DMS153 treated with DMSO at 0.1 percent for 48 hours (cell line): ENCODE measurements at regions not wholly inside any gene's neighbourhood (a gene's known extent, or its start where the extent isn't known, plus 50 kb on each side); places are given as distances from the start of the nearest gene placed in this dataset.
"Not testable (repeated sequence)": the region's sequence is repeated elsewhere in the genome, so short reads cannot be mapped to it uniquely, and the experiment has no call there.

Source experiments
- DNase-seq: peaks from one replicate; lab custom pipeline; 2025; ENCODE audit not compliant: unreplicated experiment; lab: John Stamatoyannopoulos, UW

DNA sequence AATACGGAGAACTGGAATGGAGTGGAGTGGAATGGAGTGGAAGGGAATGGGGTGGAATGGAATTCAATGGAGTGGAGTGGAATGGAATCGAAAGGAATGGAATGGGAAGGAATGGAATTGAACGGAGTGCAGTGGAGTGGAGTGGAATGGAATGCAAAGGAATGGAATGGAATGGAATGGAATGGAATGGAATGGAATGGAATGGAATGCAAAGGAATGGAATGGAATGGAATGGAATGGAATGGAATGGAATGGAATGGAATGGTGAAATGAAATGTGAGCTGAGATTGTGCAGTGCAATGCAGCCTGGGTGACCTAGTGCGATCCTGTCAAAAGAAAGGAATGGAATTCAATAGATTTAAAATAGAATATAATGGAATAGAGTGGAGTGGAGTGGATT, 357.3 kb upstream of the WSB1 start:
- not testable (repeated sequence) for DNase-seq

DNA sequence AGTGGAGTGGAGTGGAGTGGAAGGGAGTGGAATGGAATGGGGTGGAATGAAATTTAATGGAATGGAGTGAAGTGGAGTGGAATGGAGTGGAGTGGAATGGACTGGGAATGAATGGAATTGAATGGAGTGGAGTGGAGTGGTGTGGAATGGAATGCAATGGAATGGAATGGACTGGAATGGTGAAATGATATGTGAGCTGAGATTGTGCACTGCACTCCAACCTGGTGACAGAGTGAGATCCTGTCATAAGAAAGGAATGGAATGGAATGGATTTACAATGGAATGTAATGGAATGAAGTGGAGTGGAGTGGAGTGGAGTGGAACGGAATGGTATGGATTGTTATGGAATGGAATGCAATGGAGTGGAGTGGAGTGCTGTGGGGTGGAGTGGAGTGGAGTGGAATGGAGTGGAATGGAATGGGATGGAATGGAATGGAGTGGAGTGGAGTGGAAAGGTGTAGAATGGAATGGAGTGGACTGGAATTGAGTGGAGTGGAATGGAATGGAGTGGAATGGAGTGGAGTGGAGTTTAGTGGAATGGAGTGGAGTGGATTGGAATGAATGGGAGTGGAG, 356.1 kb upstream of the WSB1 start:
- DNase-seq, result not testable (repeated sequence)

GRCh38 chr17:26939755-26940154, 354.2 kb upstream of the WSB1 start:
- DNase-seq, result not testable (repeated sequence)

DNA sequence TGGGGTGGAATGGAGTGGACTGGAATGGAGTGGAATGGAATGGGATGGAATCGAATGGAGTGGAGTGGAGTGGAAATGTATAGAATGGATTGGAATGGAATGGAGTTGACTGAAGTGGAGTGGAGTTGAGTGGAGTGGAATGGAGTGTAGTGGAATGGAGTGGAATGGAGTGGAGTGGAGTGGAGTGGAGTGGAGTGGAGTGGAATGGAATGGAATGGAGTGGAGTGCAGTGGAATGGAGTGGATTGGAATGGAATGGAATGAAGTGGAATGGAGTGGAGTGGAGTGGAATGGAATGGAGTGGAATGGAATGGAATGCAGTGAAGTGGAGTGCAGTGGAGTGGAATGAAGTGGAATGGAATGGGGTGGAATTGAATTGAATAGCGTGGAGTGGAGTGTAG, 353.3 kb upstream of the WSB1 start:
- DNase-seq, result not testable (repeated sequence)

DNA sequence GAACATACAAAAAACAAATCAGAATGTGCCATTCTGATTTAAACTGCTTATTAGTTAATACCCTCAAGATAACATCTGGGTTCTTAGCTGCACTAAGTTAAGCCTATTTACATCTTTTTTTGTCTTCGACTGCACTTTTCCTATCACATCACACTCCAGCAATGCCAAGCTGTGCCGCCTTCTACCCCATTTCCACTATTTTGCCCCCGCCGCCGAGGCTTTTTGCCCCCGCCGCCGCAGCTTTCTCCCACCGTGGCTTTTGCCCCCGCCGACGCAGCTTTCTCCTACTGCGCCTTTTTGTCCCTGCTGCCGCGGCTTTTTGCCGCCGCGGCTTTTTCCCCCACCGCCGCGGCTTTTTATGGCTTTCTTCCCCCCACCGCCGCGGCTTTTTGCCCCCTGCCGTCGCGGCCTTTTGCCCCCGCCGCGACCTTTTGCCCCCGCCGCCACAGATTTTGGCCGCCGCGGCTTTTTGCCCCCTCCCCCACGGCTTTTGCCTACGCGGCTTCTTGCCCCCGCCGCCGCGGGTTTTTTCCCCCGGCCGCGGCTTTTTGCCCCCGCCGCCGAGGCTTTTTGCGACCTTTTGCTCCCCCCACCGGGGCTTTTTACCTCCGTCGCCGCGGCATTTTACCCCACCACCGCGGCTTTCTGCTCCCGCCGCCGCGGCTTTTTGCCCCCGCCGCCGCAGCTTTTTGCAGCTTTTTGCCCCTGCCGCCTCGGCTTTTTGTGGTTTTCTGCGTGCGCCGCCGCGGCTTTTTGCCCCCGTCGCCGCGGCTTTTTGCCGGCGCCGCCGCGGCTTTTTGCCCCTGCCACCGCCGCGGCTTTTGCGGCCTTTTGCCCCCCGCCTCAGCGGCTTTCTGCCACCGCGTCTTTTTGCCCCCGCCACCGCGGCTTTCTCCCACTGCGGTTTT, 331.4 kb upstream of the WSB1 start:
- DNase-seq, result no peak

GRCh38 chr17:26963163-26963503, 330.8 kb upstream of the WSB1 start:
- no peak for DNase-seq

DNA sequence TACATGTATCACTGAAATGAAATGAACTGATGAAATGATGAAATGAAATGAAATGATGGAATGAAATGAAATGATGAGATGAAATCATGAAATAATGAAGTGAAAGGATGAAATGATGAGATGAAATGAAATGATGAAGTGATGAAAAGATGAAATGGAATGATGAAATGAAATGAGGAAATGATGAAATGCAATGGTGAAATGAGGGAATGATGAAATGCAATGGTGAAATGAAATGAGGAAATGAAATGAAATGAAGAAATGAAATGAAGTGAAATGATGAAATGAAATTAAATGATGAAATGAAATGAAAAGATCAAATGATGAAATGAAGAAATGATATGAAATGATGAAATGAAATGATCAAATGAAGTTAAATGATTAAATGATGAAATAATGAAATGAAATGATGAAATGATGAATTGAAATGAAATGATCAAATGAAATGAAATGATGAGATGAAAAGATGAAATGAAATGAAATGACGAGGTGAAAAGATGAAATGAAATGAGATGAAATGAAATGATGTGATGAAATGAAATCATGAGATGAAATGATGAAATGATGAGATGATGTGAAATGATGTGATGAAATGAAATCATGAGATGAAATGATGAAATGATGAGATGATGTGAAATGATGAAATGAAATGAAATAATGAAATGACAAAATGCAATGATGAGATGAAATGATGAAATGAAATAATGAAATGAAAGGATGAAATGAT, 327.9 kb upstream of the WSB1 start:
- DNase-seq, result not testable (repeated sequence)

DNA sequence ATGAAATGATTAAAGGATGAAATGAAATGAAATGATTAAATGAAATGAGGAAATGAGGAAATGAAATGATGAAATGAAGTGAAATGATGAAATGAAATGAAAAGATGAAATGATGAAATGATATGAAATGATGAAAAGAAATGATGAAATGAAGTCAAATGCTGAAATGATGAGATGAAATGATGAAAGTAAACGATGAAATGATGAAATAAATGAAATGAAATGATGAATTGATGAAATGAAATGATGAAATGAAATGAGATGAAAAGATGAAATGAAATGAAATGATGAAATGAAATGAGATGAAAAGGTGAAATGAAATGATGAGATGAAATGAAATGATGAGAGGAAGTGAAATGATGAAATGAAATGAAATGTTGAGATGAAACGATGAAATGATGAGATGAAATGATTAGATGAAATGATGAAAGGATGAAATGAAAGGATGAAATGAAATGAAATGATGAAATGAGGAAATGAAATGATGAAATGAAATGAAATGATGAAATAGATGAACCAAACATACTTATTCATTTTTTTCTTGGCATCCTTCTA, 327.2 kb upstream of the WSB1 start:
- not testable (repeated sequence) for DNase-seq

- DNase-seq, result not testable (repeated sequence)
Observed at GRCh38 chr17:26981845-26982425, 312.0 kb upstream of the WSB1 start.

- DNase-seq, result not testable (repeated sequence)
Observed at GRCh38 chr17:26982563-26982962, 311.4 kb upstream of the WSB1 start.

GRCh38 chr17:26987851-26988250, 306.1 kb upstream of the WSB1 start:
- DNase-seq, result not testable (repeated sequence)

DNA sequence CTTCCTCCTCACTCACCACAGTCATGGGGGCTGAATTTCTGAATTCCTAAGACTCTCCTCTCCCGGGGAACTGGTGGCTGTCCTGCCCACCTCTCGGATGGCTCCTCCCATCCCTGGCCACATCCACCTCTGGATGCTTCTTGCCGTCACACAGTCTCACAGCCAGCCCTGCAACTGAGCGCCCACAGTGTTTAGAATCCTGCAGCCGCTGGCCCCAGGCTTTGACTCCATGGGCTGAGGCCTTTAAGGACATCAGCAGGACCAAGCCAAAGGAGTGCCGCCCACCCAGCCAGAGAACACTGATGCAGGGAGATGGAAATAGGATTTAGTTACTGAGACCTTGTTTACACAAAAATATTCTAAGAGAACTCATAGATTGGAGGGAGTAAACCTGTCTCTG, 299.3 kb upstream of the WSB1 start:
- DNase-seq, result not testable (repeated sequence)

- DNase-seq, result not testable (repeated sequence)
Observed at GRCh38 chr17:26996146-26996916, 297.6 kb upstream of the WSB1 start.

GRCh38 chr17:27007734-27008531, 286.0 kb upstream of the WSB1 start:
- DNase-seq, result not testable (repeated sequence)

DNA sequence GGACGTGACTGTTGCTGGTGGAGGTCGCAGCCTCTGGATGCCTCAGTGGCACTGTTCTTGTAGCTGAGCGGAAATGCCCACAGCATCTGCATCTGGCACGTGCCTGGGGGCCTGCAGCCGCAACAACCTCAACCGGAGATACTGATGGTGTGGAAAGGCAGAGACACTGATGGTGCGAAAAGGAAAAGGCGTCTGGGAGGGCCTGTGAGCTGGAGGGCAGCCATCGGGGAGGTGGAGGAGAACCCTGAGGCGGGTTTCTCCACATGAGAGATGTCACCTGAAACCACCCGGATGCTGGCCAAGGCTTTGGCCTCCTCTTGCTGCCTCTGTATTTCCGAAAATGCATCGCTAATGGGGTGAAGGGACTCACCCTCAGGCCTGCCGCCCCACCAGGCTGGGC, 284.8 kb upstream of the WSB1 start:
- DNase-seq, result no peak

DNA sequence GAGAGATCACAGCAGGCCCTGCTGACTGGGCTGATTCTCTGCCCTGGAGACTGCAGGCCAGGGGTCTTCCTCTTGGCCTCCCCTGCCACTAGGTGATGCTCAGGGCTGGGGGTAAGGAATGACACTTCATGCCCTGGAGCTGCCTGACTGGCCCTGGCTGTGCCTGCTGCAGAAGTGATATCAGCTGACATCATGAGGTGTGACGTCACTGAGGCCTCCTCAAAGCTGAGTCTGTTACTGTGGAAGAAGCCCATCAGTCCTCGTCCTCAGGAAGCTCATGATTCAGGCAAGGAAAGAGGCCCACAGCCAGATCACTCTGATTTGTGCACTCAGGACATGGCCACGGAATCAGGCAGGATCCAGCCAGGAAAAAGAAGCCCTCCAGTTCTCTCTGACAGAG, 283.8 kb upstream of the WSB1 start:
- DNase-seq, result not testable (repeated sequence)

DNA sequence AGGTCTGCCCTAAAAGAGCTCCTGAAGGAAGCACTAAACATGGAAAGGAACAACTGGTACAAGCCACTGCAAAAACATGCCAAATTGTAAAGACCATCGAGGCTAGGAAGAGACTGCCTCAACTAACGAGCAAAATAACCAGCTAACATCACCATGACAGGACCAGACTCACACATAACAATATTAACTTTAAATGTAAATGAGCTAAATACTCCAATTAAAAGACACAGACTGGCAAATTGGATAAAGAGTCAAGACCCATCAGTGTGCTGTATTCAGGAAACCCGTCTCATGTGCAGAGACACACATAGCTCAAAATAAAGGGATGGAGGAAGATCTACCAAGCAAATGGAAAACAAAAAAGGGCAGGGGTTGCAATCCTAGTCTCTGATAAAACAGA, 263.4 kb upstream of the WSB1 start:
- not testable (repeated sequence) for DNase-seq

DNA sequence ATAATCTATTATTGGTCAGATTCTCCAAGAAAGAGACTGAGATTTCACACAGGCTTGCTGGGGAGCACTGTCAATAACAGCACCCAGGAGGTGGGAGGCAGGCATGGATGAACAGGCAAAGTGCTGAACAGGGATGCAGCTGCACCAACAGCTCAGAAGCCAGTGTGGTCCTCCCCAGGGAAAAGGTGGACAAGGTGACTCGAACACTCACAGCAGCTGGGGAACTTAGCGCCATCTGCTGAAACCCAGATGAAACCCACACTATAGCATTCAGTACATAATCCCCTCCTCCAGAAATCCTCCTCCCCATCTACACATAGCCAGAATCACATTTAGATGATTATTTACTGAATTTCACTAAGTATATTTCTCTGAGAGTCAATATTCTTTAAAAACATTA, 255.2 kb upstream of the WSB1 start:
- peak; percentile 50 for DNase-seq

GRCh38 chr17:27045039-27045438, 248.9 kb upstream of the WSB1 start:
- peak; percentile 10 for DNase-seq
